GM19395 (cell line): ENCODE measurements at regions not wholly inside any gene's neighbourhood (a gene's known extent, or its start where the extent isn't known, plus 50 kb on each side); places are given as distances from the start of the nearest gene placed in this dataset.
"Not testable (repeated sequence)": the region's sequence is repeated elsewhere in the genome, so short reads cannot be mapped to it uniquely, and the experiment has no call there.

Experiments used
- ATAC-seq: cut with Tn5 transposase; IDR thresholded peaks from one replicate; pipeline ENCODE4 v1.9.1; 2021; ENCODE audit warnings: mild to moderate bottlenecking, moderate library complexity; ENCODE audit not compliant: unreplicated experiment

DNA sequence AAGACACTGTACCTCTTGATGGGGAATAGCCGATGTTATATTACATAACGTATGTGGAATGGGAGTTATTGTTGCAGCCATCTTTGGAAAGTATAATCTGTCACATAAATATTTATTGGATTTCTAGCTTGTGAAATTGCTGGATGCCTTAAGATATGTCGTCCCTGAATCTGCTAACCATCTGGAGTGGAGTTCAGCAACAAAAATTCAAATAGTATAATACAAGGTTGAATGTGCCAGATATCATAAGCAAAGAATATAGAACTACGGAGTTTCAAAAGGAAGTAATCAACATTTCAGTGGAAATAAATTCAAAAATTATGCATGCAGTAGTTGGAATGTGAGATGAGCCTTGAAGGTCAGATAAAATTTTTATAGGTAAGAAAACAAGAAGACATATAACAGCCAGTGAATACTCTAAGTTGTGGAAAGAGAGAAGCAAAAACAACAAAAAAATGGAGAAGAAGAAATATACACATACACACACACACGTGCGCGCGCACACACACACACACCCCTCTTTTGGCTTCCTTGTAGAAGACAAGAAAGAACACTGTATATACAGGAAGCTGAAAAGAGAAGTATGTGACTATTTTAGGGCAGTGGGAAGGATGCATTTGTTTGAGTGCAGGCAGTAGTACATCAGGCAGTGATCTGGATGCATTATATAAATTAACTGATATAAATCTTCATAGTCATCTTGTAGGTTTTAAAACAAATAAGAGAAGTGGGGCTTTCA, 516.7 kb downstream of the KCNT2 start:
- no peak for ATAC-seq

DNA sequence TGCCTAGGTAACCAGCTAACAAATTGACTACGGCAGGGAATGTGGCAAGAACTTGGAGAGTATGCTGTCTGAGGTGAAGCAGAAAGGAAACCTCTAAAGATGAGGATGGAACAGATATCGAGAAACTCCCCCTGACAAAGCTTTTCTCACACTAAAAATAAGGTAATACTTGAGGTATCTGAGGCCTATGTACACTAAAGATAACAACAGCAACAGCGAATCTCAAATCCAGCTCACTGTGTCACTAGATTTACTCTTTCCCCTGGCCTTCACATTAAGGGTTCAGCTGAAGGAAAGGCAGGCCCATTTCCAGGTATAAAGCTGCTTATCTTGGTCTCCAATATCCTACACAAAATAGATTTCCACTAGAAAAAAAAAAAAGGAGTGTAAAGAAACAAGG, 518.0 kb downstream of the KCNT2 start:
- no peak for ATAC-seq

DNA sequence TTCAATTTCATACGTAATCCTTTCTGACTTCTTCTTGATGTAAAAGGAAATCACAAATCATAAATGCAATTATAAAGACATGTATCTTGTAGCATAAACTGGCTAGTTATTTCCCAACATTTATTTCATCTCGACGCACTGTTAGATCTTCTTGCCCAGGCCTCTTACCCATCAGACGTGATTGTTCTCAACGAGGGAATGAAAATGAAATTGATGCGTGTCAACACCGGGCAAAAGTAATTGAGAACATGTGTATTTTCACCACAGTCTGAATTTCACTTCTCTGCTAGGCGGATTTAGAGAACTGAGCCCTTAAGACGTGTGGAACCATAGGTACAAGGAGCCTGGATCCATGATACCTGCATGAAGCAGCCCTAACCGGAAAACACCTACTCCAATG, 519.7 kb downstream of the KCNT2 start:
- ATAC-seq: no peak

DNA sequence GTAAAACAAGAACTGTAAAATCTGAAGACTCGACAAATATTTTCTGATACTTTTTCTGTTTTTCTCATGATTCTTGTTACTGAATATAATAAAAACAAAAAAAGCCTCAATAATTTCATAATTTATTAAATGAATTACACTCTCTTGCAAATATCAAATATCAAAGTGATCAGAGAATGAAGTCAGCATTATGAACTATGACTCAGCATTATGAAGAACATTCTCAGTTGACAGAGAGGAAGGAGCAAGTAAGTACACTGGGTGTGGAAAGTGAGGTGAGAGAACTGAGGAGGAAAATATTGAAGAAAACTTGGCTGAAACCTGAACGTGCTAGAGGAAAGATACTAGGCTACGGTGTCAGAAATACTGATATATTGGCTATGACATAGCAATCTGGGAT, 529.5 kb downstream of the KCNT2 start:
- no peak for ATAC-seq

DNA sequence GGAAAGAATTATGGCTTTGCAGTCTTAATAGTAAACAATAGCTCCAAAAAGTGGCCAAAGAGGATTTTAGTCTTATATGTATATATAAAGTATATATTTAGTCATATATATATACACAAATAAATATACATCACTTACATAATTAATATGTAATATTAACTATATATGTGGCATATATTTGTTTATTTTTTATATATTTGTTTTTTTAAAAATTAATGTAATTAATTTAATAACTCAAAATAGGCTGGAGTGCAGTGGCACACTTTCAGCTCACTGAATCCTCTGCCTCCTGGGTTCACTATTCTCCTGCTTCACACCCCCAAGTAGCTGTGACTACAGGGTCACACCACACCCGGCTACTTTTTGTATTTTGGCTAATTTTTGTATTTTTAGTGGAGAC, 532.6 kb downstream of the KCNT2 start:
- no peak for ATAC-seq

DNA sequence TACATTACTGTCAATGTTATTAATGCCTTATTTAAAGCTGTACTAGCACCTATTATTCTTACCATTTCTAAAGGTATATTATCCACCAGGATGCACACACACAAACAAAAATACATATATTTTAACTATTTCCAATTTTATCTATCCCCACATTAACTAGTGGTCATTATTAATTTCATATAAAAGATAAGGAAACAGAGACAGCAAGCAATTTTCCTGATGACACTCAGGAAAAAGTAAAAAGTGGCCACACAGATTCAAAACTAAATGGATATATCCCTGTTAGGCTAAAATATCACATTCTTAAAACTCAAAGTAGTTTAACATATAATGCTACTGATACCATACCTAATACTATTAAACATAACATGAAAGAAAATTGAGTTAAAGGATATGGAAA, 534.1 kb downstream of the KCNT2 start:
- no peak for ATAC-seq

DNA sequence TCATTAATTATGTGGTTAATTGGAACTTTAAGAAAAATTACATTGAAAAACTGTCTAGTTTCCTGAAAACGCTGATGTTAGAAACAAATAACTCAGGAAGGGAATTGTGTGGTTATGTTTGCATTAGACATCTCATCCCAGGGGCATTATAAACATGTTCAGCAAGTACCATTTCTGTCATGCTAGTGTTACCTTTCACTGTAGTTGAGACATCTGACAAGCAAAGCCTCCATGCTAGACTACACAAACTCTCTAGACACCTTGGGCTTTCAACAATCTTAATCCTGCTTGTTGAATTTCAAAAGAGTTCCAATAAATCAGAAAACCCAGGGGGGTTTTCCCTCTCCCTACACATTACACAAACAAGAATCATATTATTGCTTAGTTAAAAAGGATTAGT, 536.8 kb downstream of the KCNT2 start:
- ATAC-seq: no peak

DNA sequence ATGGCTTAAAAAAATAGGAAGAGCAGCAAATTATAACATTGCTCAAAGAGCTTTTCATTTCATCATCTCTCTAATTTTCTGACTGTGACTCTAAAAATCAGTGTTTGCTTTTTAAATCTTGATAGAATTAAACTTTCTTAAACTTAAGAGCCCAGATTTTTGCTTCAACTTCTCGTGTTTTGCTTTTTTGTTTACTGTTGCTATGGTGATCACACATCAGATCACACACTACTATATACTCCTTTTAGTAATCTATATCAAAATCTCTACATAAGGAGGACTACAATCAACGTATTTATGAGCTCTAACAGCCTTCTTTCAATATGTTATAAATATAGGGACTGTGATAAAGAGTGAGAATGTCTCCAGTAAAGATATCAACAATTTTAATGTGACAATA, 537.3 kb downstream of the KCNT2 start:
- no peak for ATAC-seq

DNA sequence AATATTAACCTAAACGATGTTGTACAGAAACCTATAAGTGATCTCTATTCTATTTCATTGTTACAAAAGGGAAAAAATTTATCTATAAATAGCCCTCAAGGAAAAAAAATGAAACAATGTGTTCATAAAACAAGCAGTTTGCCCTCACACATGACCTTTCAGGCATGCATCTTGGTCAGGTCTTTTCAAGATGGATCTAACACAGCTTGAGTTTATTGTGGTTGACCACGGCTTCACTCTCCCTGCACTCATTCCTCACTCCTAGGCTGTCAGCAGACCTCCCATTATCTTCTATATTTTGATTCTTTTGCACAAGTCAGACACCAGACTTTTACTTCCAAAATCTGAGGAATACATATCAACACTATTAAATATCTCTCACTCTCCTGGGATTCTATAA, 544.3 kb downstream of the KCNT2 start:
- no peak for ATAC-seq

DNA sequence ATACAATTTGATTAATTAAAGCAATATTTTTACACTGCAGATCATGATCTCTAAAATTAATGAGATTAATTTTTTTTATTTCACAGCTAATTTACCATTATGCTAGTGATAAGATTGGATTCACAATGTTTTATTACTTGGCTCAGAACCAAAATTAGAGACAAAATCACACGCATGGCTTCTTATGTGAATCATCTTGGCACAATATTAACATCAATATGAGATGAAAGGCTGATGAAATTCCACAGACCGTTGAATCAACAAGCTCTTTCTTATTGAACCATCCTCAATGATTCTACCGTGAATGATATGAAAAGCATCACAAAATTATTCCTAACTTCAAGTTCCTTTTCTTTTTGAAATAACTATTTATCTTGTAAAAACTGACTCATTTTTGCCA, 544.9 kb downstream of the KCNT2 start:
- ATAC-seq: no peak

DNA sequence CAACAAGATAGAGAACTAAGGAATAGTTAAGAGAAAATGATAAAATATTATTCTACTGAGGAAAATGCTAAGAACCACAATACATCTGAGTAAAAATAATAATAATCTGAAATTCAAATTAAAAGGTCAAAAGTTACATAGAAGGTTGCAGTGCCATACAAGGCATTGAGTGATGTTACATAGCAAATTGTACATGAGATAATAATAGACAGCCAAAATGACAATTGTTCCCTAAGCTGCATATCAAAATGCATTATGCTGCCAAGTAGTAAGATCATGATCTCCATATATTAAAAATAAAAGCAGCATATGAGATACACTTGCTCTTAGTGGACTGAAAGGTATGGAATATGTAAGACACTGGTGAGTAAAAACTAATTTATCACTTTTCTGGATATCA, 547.7 kb downstream of the KCNT2 start:
- no peak for ATAC-seq

DNA sequence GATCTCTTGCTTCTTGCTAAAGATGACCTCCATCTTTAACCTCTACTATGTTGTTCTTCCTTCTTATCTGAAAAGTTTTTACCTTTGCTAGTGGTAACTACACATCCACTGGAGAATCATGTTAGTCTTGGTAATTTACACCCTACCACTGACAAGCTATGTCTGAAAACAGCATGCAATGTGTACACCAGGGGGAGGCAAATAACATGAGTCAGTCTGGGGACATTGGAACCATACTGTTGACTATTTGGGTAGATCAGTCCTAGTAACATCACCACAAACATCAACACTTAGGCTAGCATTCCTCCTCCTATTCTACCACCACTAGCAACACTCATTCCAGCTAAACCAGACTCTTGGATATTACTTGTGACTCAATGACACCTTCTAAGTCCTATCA, 549.0 kb downstream of the KCNT2 start:
- no peak for ATAC-seq

DNA sequence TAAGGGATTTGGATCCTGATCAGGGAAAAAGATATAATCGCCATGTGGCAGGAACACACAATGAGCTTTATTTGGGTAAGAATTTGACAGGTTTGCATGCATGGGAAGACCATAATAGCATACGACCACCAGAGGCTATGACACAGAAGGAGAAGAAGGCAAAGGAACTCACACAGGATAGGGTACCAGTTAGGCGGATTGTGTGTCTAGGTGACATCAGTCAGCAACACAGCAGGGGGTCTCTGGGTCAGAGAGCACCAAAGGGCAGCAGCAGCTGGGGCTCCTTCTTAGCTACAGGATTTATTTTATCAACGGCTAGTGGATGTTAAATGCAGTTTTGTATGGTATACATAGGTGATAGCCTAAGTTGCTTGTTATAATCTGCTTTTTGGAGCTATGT, 551.3 kb downstream of the KCNT2 start:
- ATAC-seq: no peak

DNA sequence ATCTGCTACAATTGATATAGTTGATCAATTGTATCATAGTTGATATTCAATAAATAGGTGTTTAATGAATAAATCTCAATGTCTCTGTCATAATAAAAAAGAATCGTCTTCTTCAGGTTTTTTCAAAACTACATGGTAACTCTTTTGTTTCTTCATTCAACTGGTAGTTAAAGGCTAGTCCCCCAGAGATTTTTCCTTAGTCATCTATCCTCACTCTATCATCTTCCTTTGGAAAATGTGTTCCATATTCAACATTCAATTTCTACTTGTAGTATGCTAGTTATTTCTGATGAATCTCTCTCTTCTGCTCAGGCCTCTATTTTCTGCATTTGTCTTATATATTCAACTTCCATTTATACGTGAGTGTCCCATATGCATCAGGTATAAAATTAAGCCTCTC, 558.8 kb downstream of the KCNT2 start:
- ATAC-seq: no peak

DNA sequence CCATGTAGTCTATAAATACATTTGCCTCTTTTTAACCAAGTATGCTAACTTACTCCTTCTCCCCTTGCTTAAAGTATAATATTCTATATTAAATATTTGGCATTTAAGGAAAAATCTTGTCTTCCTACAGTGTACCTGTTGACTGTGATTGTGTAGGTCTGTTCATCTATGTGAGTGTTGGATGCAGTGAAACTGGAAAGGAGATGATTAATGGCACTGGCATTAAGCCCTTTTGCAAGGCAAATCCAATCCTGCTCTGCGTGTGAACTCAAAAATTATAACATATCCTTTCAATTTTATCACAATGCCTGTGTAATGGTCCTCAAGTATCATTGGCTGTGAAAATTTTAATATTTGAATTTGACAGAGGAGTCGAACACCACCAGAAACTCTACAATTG, 565.0 kb downstream of the KCNT2 start:
- ATAC-seq: no peak

DNA sequence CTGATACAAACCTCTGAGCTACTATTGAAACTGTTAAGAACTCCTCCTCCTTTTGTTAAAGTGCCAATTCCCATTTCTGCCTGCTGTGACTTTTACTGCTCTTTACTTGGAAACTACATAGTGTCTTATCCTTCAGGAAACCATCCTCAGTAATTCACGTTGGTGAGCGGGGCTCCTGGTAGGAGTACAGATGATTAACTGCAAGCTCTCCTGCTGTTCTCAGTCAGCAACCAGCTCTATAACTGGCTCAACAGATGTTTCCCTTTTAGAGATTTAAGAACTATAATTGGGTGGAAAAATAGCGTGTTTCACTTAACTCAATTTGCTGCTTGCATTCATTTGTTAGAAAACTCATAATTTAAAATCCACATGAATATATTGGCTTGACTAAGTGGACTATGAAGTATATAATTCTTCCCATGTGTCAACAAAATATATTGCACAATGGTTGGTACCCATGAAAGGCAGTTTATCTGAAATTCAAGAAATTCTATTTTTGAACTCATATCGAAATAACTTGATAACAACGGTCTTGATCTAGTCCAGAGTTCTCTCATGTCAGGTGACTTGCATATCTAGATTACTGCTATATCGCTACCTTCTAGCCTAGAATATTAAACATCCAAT, 574.0 kb downstream of the KCNT2 start:
- ATAC-seq: no peak

DNA sequence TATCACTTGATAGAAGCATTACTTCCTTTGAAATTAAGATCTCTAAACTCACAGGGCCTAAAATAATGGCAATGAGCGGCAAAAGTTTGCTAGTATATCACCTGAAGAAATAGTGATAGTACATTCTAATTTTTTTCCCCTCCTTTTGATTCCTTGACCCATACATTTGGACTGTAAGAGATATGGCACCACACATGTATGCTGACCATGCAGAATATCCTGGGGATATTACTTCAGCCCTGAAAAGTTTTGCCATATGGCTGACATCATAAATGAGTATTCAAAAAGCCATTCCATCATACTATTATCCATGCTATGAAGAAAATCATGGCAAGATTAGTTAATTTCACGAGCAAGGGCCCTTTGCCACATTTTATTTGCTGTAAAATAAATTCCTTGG, 576.9 kb downstream of the KCNT2 start:
- not testable (repeated sequence) for ATAC-seq

DNA sequence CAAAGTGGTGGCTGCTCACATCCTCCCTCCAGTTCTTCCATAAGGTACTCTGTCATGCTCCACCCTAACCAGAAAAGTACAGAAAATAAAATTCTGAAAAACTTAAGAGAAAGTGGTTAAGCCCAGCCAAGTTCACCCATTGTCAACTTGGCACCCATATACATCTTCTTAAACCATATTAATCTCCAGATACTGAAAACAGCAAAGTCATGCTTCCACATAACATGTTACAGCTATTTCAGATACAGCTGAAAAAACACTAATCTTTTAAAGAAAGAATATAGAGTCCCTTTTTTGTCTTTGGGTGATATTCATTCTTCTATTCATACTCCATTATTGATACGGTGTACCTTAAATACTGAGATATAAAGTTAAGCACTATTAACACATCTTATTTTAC, 577.8 kb downstream of the KCNT2 start:
- no peak for ATAC-seq

DNA sequence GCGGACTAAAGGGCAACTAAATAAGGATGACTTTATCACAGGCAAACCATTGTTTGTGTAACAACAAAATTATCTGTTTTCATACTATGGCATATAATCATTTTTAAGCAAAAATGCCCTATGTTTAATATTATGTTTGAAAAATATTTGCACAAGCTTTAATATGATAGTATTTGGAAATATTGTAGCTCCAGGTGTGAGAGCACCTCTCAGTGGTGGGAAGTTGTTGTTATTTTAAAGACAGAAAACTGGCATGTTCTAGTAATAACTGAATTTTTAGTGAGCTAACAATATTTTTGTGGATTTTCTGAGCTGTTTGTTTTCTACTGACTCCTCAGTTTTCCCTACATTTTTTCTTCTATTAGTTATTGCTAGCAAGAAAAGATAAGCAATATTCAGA, 578.8 kb downstream of the KCNT2 start:
- no peak for ATAC-seq

DNA sequence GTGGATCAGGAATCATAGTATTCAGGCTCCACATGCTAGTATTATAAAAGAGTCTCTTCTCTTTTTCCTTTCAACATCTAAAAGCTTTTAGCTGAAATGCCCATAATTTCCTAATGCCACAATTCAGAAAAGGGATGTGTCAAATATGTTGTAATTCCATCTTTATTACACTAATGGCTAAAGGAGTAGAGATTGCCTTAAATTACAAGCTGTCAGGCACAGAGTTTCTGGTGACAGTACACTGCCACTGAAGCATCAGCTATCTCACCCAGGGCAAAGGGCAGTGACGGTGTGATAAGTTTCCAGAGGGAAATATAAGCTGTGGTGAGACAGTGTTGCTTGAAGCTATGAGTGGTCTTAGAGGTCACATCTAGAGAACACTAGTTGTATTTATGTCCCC, 581.1 kb downstream of the KCNT2 start:
- no peak for ATAC-seq

DNA sequence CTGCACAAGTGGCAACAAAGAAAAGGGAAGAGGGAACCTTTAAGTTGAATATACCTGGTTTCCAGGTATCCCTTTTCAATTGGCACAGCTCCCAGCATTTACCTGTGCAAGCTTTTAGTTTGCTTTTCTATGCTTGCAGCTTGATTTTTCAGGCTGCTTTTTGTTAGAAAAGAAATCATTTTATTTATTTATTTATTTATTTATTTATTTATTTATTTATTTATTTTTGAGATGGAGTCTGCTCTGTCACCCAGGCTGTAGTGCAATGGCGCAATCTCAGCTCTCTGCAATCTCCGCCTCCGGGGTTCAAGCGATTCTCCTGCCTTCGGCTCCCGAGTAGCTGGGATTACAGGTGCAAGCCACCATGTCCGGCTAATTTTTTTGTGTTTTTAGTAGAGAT, 587.1 kb downstream of the KCNT2 start:
- not testable (repeated sequence) for ATAC-seq

DNA sequence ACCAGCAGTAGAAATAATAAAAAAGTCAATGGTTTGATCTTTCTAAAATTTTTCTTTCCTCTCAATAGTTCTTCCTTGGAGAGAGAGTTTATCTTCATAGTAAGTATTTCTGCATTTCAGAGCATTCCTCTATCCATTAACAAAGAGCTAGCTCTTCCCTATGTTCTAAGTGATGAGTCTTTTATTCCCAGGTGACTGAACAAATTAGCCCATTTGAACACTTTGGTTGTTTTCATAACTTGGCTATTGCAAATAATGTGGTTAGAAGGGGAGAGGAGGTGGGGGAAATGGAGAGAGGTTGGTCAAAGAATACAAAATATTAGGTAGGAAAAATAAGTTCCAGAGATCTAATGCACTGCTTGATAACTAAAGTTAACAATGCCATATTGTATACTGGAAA, 598.9 kb downstream of the KCNT2 start:
- ATAC-seq: no peak

DNA sequence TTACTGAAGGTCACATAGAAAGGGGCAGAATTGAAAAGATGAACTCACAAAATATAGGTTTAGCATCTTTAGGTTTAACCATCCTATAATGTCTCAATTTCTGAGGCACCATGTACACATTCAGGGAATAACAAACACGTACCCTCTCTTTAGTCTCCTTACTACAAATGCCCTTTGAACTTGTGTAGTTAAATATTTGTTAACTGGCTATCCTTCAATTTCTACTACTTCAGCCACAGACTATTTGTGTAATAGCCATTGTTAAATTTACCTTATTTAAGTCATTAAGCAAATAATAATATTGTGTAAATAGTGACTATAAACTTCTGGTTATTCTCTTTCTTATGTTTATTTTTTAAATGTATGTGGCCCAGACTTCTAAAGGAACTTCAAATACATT, 600.5 kb downstream of the KCNT2 start:
- no peak for ATAC-seq
